Activated CD8-positive, alpha-beta T cell treated with anti-CD3 and anti-CD28 coated beads for 36 hours (primary cell): ENCODE measurements at regions not wholly inside any gene's neighbourhood (a gene's known extent, or its start where the extent isn't known, plus 50 kb on each side); places are given as distances from the start of the nearest gene placed in this dataset.

ENCODE experiments used
- ATAC-seq: fragments of 200-7000 bp; cut with Tn5 transposase; one replicate; pipeline ENCODE4 v1.10.0; 2021; ENCODE audit warnings: mild to moderate bottlenecking, moderate library complexity
- CTCF ChIA-PET: fragments of 350-600 bp; sonication (Branson Sonifier 250); formaldehyde crosslinking; loops from one replicate; lab custom pipeline; 2021; ENCODE audit warnings: antibody characterized with exemption; lab: Charles Lee
- POLR2A ChIA-PET: fragments of 350-600 bp; sonication (Branson Sonifier 250); formaldehyde crosslinking; loops from one replicate; lab custom pipeline; 2021; ENCODE audit warnings: antibody characterized with exemption; lab: Charles Lee
- DNase-seq: peaks from one replicate; pipeline ENCODE4 v3.0.0-alpha.2; 2020
- H3K27ac Mint-ChIP-seq: one replicate; pipeline ENCODE4 v1.8.0; 2021; ENCODE audit warnings: mild to moderate bottlenecking, mixed read lengths
- H3K27me3 Mint-ChIP-seq: one replicate; pipeline ENCODE4 v1.8.0; 2021; ENCODE audit warnings: mixed read lengths
- H3K36me3 Mint-ChIP-seq: one replicate; pipeline ENCODE4 v1.8.0; 2021; ENCODE audit warnings: low read depth, mixed read lengths
- H3K4me1 Mint-ChIP-seq: one replicate; pipeline ENCODE4 v1.8.0; 2021; ENCODE audit warnings: low read depth, mixed read lengths
- H3K4me3 Mint-ChIP-seq: one replicate; pipeline ENCODE4 v1.8.0; 2021; ENCODE audit warnings: mild to moderate bottlenecking, moderate library complexity, mixed read lengths
- H3K9me3 Mint-ChIP-seq: one replicate; pipeline ENCODE4 v1.8.0; 2021; ENCODE audit warnings: mixed read lengths
- CTCF ChIP-seq: fragments of 200-600 bp; IDR thresholded peaks from one replicate; pipeline ENCODE4 v1.8.0; 2022; ENCODE audit warnings: antibody characterized with exemption, mild to moderate bottlenecking
- intact Hi-C: fragments of 100-400 bp; cut with micrococcal nuclease; formaldehyde crosslinking; loops from one replicate; pipeline ENCODE4 v1.10.0; 2022

- POLR2A ChIA-PET = no interaction called here
- TF ChIP-seq CTCF = no peak
- intact Hi-C loops = no loop called here
Measured at GRCh38 chr5:159639590-159639989, 276.7 kb upstream of the ADRA1B start.

GRCh38 chr5:159640446-159640845 lies 275.8 kb upstream of the ADRA1B start:
- intact Hi-C loops = no loop called here
- no peaks in the 10 kb centered on the region for H3K9me3 Mint-ChIP-seq
- H3K27ac Mint-ChIP-seq = no peak overlapping the region
- no peak for TF ChIP-seq CTCF
- no peaks in the 10 kb centered on the region for H3K4me1 Mint-ChIP-seq
- H3K27me3 Mint-ChIP-seq = peaks cover 3% of the 10 kb centered on the region
- ChIA-PET CTCF (no interaction called here), POLR2A (no interaction called here)
- DNase-seq (no peak), ATAC-seq (no peak)
- no peak overlapping the region for H3K4me3 Mint-ChIP-seq
- no peaks in the 10 kb centered on the region for H3K36me3 Mint-ChIP-seq

More at GRCh38 chr5:159639590-159639989, 276.7 kb upstream of the ADRA1B start:
- H3K4me3 Mint-ChIP-seq = no peak overlapping the region
- no peak overlapping the region for H3K27ac Mint-ChIP-seq
- H3K36me3 Mint-ChIP-seq = no peaks in the 10 kb centered on the region
- H3K4me1 Mint-ChIP-seq = no peaks in the 10 kb centered on the region
- CTCF ChIA-PET = no interaction called here
- no peaks in the 10 kb centered on the region for H3K9me3 Mint-ChIP-seq
- H3K27me3 Mint-ChIP-seq = peaks cover 6% of the 10 kb centered on the region
- DNase-seq = no peak
- no peak for ATAC-seq

GRCh38 chr5:159640921-159641320 lies 275.4 kb upstream of the ADRA1B start:
- H3K4me3 Mint-ChIP-seq = no peak overlapping the region
- TF ChIP-seq CTCF = no peak
- H3K4me1 Mint-ChIP-seq = no peaks in the 10 kb centered on the region
- ChIA-PET CTCF (no interaction called here), POLR2A (no interaction called here)
- H3K27me3 Mint-ChIP-seq = peaks cover 3% of the 10 kb centered on the region
- H3K36me3 Mint-ChIP-seq = no peaks in the 10 kb centered on the region
- no peaks in the 10 kb centered on the region for H3K9me3 Mint-ChIP-seq
- intact Hi-C loops = no loop called here
- DNase-seq (no peak), ATAC-seq (no peak)
- H3K27ac Mint-ChIP-seq = no peak overlapping the region

GRCh38 chr5:159641371-159642039 lies 274.8 kb upstream of the ADRA1B start:
- TF ChIP-seq CTCF = no peak
- DNase-seq (no peak), ATAC-seq (no peak)
- ChIA-PET CTCF (no interaction called here), POLR2A (no interaction called here)
- Mint-ChIP-seq H3K36me3 (no peaks in the 10 kb centered on the region), H3K27ac (no peak overlapping the region), H3K4me1 (no peaks in the 10 kb centered on the region), H3K27me3 (peaks cover 3% of the 10 kb centered on the region), H3K9me3 (no peaks in the 10 kb centered on the region), H3K4me3 (no peak overlapping the region)
- intact Hi-C loops = no loop called here

- peaks cover 3% of the 10 kb centered on the region for H3K27me3 Mint-ChIP-seq
- H3K9me3 Mint-ChIP-seq = no peaks in the 10 kb centered on the region
- H3K36me3 Mint-ChIP-seq = no peaks in the 10 kb centered on the region
- no peak overlapping the region for H3K4me3 Mint-ChIP-seq
- CTCF ChIA-PET = no interaction called here
- H3K27ac Mint-ChIP-seq = no peak overlapping the region
- no peaks in the 10 kb centered on the region for H3K4me1 Mint-ChIP-seq
- intact Hi-C loops = no loop called here
- POLR2A ChIA-PET = no interaction called here
- no peak for TF ChIP-seq CTCF
- no peak for DNase-seq
- ATAC-seq = no peak
Measured at GRCh38 chr5:159642379-159642778, 273.9 kb upstream of the ADRA1B start.
